ENCODE measurements at regions not wholly inside any gene's neighbourhood (a gene's known extent, or its start where the extent isn't known, plus 50 kb on each side); places are given as distances from the start of the nearest gene placed in this dataset.
"Not testable (repeated sequence)": the region's sequence is repeated elsewhere in the genome, so short reads cannot be mapped to it uniquely, and the experiment has no call there.

DNA sequence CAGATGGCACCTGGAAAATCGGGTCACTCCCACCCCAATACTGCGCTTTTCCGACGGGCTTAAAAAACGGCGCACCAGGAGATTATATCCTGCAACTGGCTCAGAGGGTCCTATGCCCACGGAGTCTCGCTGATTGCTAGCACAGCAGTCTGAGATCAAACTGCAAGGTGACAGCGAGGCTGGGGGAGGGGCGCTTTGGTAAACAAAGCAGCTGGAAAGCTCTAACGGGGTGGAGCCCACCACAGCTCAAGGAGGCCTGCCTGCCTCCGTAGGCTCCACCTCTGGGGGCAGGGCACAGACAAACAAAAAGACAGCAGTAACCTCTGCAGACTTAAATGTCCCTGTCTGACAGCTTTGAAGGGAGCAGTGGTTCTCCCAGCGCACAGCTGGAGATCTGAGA, 70.4 kb upstream of the NUDT10 start:
- TF ChIP-seq, protein P1, sequence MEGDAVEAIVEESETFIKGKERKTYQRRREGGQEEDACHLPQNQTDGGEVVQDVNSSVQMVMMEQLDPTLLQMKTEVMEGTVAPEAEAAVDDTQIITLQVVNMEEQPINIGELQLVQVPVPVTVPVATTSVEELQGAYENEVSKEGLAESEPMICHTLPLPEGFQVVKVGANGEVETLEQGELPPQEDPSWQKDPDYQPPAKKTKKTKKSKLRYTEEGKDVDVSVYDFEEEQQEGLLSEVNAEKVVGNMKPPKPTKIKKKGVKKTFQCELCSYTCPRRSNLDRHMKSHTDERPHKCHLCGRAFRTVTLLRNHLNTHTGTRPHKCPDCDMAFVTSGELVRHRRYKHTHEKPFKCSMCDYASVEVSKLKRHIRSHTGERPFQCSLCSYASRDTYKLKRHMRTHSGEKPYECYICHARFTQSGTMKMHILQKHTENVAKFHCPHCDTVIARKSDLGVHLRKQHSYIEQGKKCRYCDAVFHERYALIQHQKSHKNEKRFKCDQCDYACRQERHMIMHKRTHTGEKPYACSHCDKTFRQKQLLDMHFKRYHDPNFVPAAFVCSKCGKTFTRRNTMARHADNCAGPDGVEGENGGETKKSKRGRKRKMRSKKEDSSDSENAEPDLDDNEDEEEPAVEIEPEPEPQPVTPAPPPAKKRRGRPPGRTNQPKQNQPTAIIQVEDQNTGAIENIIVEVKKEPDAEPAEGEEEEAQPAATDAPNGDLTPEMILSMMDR (IDR thresholded peaks at IDR 0.05) = not testable (repeated sequence)
- TF ChIP-seq POLR2A (IDR thresholded peaks at IDR 0.05) = not testable (repeated sequence)
